Neural cell (in vitro differentiated cells): ENCODE measurements at regions not wholly inside any gene's neighbourhood (a gene's known extent, or its start where the extent isn't known, plus 50 kb on each side); places are given as distances from the start of the nearest gene placed in this dataset.

Source experiments
- H2AFZ ChIP-seq: fragments of 200-600, 300-800 bp; sonication (generic), shearing (Covaris generic); 2 replicates; pipeline ENCODE4 v1.6.0; 2014; ENCODE audit warnings: low read depth, mild to moderate bottlenecking, antibody characterized with exemption, low read length, moderate library complexity
- H3F3A ChIP-seq: fragments of 200-600 bp; shearing (Covaris generic); 2 replicates; pipeline ENCODE4 v1.6.1; 2016; ENCODE audit warnings: mild to moderate bottlenecking, moderate library complexity, mixed read lengths, antibody characterized with exemption, low read length; ENCODE audit not compliant: insufficient read depth, poor library complexity, severe bottlenecking
- H3K27ac ChIP-seq: fragments of 200-600, 300-800 bp; sonication (generic), shearing (Covaris generic); 2 replicates; pipeline ENCODE4 v1.5.1; 2014; ENCODE audit warnings: mild to moderate bottlenecking, low read length, moderate library complexity
- H3K27me3 ChIP-seq: fragments of 300-800, 200-600 bp; sonication (generic), shearing (Covaris generic); 2 replicates; pipeline ENCODE4 v1.6.0; 2014; ENCODE audit warnings: mild to moderate bottlenecking, low read depth, low read length, moderate library complexity; ENCODE audit not compliant: insufficient read depth
- H3K36me3 ChIP-seq: fragments of 300-800, 200-600 bp; sonication (generic), shearing (Covaris generic); 2 replicates; pipeline ENCODE4 v1.5.1; 2014; ENCODE audit warnings: mild to moderate bottlenecking, antibody characterized with exemption, low read length, moderate library complexity; ENCODE audit not compliant: insufficient read depth
- H3K4me2 ChIP-seq: fragments of 300-800, 200-600 bp; sonication (generic), shearing (Covaris generic); 2 replicates; pipeline ENCODE4 v1.6.0; 2014; ENCODE audit warnings: mild to moderate bottlenecking, low read length
- H3K4me3 ChIP-seq: fragments of 300-800, 200-600 bp; sonication (generic), shearing (Covaris generic); 2 replicates; pipeline ENCODE4 v1.5.1; 2014; ENCODE audit warnings: mild to moderate bottlenecking, low read length, moderate library complexity
- H3K79me2 ChIP-seq: fragments of 200-600 bp; shearing (Covaris generic); replicated peaks from 2 replicates; pipeline ENCODE4 v1.6.0; 2014; ENCODE audit warnings: mild to moderate bottlenecking, low read length, moderate library complexity; ENCODE audit not compliant: insufficient read depth
- H3K9ac ChIP-seq: fragments of 300-800, 200-600 bp; sonication (generic), shearing (Covaris generic); 2 replicates; pipeline ENCODE4 v1.6.1; 2016; ENCODE audit warnings: mild to moderate bottlenecking, low read length, mixed read lengths
- H3K9me2 ChIP-seq: fragments of 200-600 bp; shearing (Covaris generic); 2 replicates; pipeline ENCODE4 v1.6.1; 2016; ENCODE audit warnings: mild to moderate bottlenecking, low read length, mixed read lengths; ENCODE audit not compliant: insufficient read depth
- H3K9me3 ChIP-seq: fragments of 200-600, 300-800 bp; sonication (generic), shearing (Covaris generic); 2 replicates; pipeline ENCODE4 v1.6.1; 2016; ENCODE audit warnings: mild to moderate bottlenecking, mixed run types, low read length, moderate library complexity, mixed read lengths
- H4K20me1 ChIP-seq: fragments of 200-600 bp; shearing (Covaris generic); 2 replicates; pipeline ENCODE4 v1.6.1; 2016; ENCODE audit warnings: mild to moderate bottlenecking, mixed run types; ENCODE audit not compliant: insufficient read depth
- EP300 ChIP-seq: fragments of 450-650 bp; conservative IDR thresholded peaks from 2 replicates; pipeline ENCODE4 v1.6.1; 2014; ENCODE audit warnings: antibody characterized with exemption, mild to moderate bottlenecking, moderate library complexity; ENCODE audit not compliant: poor library complexity, severe bottlenecking
- EZH2 ChIP-seq: fragments of 200-600, 300-800 bp; shearing (Covaris generic), sonication (generic); IDR thresholded peaks from 2 replicates; pipeline ENCODE4 v1.6.1; 2014; ENCODE audit warnings: antibody characterized with exemption, low read length, borderline replicate concordance, mild to moderate bottlenecking; ENCODE audit not compliant: insufficient read depth, poor library complexity, severe bottlenecking
- MXI1 ChIP-seq: fragments of 450-650 bp; conservative IDR thresholded peaks from 2 replicates; pipeline ENCODE4 v1.6.1; 2014; ENCODE audit warnings: antibody characterized with exemption, mild to moderate bottlenecking; ENCODE audit not compliant: poor library complexity, severe bottlenecking
- POLR2AphosphoS5 ChIP-seq: IDR thresholded peaks from 2 replicates; pipeline ENCODE4 v1.6.1; 2012
- RAD21 ChIP-seq: fragments of 450-650 bp; conservative IDR thresholded peaks from 2 replicates; pipeline ENCODE4 v1.6.1; 2014; ENCODE audit warnings: antibody characterized with exemption, mild to moderate bottlenecking, moderate library complexity
- SMC3 ChIP-seq: fragments of 450-650 bp; conservative IDR thresholded peaks from 2 replicates; pipeline ENCODE4 v1.6.1; 2014; ENCODE audit warnings: antibody characterized with exemption, mild to moderate bottlenecking, moderate library complexity; ENCODE audit not compliant: poor library complexity
- TAF1 ChIP-seq: IDR thresholded peaks from 2 replicates; pipeline ENCODE4 v1.6.1; 2012; ENCODE audit warnings: low read depth
- TF ChIP-seq, protein P1 (sequence below): IDR thresholded peaks from 2 replicates; pipeline ENCODE4 v1.6.1; 2012; ENCODE audit warnings: borderline replicate concordance
- TF ChIP-seq, protein P2 (sequence below): fragments of 450-650 bp; IDR thresholded peaks from 2 replicates; pipeline ENCODE4 v1.5.1; 2014; ENCODE audit warnings: antibody characterized with exemption, mild to moderate bottlenecking, moderate library complexity; ENCODE audit not compliant: poor library complexity, severe bottlenecking

DNA sequence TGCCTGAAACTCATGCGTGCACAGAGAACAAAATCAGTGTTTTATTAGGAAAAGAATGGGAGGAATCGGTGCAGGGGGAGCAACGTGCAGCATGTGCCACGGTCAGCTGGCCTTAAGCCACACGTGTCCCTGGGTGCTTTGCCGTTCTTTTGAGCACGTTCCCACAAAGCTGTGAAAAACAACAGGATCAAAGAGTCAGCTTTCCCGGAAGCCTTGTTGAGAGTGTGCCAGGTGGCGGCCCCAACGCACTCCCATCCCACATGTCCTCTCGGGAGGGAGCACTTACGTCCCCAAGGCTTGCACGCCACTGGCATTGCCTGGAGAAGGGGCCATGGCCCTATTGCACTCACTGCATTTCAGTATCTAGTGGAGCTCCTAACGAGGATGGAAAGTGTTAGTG, 511.2 kb downstream of the EIPR1 start:
- Histone ChIP-seq H2AFZ (no peak overlapping the region), H3K27me3 (no peaks in the 10 kb centered on the region), H3K27ac (no peak overlapping the region), H3K4me3 (no peak overlapping the region), H3F3A (no peaks in the 10 kb centered on the region), H3K79me2 (no peaks in the 10 kb centered on the region), H3K9me2 (no peaks in the 10 kb centered on the region), H3K9ac (no peak overlapping the region), H4K20me1 (no peaks in the 10 kb centered on the region), H3K36me3 (no peaks in the 10 kb centered on the region), H3K4me2 (no peak overlapping the region), H3K9me3 (no peaks in the 10 kb centered on the region)
- TF ChIP-seq SMC3 (no peak), MXI1 (no peak), POLR2AphosphoS5 (no peak), EZH2 (no peak), TAF1 (no peak), RAD21 (no peak), EP300 (no peak)
- TF ChIP-seq, protein P1, sequence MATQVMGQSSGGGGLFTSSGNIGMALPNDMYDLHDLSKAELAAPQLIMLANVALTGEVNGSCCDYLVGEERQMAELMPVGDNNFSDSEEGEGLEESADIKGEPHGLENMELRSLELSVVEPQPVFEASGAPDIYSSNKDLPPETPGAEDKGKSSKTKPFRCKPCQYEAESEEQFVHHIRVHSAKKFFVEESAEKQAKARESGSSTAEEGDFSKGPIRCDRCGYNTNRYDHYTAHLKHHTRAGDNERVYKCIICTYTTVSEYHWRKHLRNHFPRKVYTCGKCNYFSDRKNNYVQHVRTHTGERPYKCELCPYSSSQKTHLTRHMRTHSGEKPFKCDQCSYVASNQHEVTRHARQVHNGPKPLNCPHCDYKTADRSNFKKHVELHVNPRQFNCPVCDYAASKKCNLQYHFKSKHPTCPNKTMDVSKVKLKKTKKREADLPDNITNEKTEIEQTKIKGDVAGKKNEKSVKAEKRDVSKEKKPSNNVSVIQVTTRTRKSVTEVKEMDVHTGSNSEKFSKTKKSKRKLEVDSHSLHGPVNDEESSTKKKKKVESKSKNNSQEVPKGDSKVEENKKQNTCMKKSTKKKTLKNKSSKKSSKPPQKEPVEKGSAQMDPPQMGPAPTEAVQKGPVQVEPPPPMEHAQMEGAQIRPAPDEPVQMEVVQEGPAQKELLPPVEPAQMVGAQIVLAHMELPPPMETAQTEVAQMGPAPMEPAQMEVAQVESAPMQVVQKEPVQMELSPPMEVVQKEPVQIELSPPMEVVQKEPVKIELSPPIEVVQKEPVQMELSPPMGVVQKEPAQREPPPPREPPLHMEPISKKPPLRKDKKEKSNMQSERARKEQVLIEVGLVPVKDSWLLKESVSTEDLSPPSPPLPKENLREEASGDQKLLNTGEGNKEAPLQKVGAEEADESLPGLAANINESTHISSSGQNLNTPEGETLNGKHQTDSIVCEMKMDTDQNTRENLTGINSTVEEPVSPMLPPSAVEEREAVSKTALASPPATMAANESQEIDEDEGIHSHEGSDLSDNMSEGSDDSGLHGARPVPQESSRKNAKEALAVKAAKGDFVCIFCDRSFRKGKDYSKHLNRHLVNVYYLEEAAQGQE = no peak
- TF ChIP-seq, protein P2, sequence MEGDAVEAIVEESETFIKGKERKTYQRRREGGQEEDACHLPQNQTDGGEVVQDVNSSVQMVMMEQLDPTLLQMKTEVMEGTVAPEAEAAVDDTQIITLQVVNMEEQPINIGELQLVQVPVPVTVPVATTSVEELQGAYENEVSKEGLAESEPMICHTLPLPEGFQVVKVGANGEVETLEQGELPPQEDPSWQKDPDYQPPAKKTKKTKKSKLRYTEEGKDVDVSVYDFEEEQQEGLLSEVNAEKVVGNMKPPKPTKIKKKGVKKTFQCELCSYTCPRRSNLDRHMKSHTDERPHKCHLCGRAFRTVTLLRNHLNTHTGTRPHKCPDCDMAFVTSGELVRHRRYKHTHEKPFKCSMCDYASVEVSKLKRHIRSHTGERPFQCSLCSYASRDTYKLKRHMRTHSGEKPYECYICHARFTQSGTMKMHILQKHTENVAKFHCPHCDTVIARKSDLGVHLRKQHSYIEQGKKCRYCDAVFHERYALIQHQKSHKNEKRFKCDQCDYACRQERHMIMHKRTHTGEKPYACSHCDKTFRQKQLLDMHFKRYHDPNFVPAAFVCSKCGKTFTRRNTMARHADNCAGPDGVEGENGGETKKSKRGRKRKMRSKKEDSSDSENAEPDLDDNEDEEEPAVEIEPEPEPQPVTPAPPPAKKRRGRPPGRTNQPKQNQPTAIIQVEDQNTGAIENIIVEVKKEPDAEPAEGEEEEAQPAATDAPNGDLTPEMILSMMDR = no peak

- no peaks in the 10 kb centered on the region for H3K27me3 ChIP-seq
- no peaks in the 10 kb centered on the region for H3K9me3 ChIP-seq
- no peaks in the 10 kb centered on the region for H4K20me1 ChIP-seq
- TF ChIP-seq MXI1 = no peak
- TF ChIP-seq EP300 = no peak
- TF ChIP-seq POLR2AphosphoS5 = no peak
- TF ChIP-seq, protein P2 = no peak
- no peak for TF ChIP-seq TAF1
- TF ChIP-seq EZH2 = no peak
- no peak for TF ChIP-seq RAD21
- TF ChIP-seq, protein P1 = no peak
- TF ChIP-seq SMC3 = no peak
- H2AFZ ChIP-seq = no peak overlapping the region
- no peaks in the 10 kb centered on the region for H3K9me2 ChIP-seq
- H3K4me2 ChIP-seq = no peak overlapping the region
- no peak overlapping the region for H3K27ac ChIP-seq
- H3K9ac ChIP-seq = no peak overlapping the region
- H3K4me3 ChIP-seq = no peak overlapping the region
- no peaks in the 10 kb centered on the region for H3K36me3 ChIP-seq
- no peaks in the 10 kb centered on the region for H3F3A ChIP-seq
- H3K79me2 ChIP-seq = no peaks in the 10 kb centered on the region
Measured at GRCh38 chr2:2862386-2862785, 515.2 kb downstream of the EIPR1 start.
